Frontal cortex (tissue), 4 donors: ENCODE measurements at regions not wholly inside any gene's neighbourhood (a gene's known extent, or its start where the extent isn't known, plus 50 kb on each side); places are given as distances from the start of the nearest gene placed in this dataset. TPM values are rescaled to one million over a fixed set of nuclear protein-coding genes. Genes with fewer than 3 reads are reported as not detected.
"Not testable (repeated sequence)": the region's sequence is repeated elsewhere in the genome, so short reads cannot be mapped to it uniquely, and the experiment has no call there.

Experiments
- DNase-seq, 2 donors: peaks; one replicate each; pipeline ENCODE4 v3.0.0; 2012; ENCODE audit warnings: low spot score in 2 of 2
- FAIRE-seq: peaks from 2 replicates; lab custom pipeline; 2012; peaks lifted over from hg19 to GRCh38; lab: Jason Lieb, UNC
- small RNA-seq: library from RNA; depleted of rRNA; stranded (forward); fragments of <200 nt; gene quantifications from one replicate; pipeline ENCODE3, GENCODE V24; 2014
- donor health status: control.
- donor health status: control.
- donor health status: control.

DNA sequence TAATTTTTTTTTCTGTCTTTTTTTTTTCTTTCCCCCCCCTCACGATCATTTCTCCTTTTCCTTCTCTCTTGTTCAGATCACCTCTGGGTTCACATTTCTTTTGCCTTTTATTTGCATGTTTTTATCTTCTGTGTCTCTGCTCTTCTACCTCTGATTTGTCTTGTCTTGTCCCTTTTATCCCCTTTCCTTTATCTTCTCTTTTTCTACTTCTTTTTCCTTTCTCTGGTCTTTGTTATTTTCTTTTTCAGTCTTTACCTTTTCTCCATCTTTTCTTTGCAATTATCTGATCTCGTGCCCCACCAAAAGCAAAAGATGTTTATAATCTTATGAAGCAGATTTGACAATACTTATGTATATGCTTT is 77.8 kb upstream of the RAP1B start:
- DNase-seq (no peak), FAIRE-seq (no peak)

DNA sequence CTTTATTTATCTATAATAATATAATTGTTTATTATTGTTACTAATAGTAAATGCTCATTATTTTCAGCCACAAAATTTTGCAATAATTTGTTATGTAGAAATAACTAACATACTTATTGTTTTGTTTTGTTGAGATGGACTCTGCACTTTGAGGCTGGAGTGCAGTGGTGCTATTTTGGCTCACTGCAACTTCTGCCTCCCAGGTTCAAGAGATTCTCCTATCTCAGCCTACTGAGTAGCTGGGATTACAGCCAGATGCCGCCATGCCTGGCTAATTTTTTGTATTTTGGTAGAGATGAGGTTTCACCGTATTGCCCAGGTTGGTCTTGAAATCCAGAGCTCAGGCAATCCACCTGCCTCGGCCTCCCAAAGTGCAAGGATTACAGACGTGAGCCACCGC is 76.6 kb upstream of the RAP1B start:
- FAIRE-seq (no peak), DNase-seq (no peak)

DNA sequence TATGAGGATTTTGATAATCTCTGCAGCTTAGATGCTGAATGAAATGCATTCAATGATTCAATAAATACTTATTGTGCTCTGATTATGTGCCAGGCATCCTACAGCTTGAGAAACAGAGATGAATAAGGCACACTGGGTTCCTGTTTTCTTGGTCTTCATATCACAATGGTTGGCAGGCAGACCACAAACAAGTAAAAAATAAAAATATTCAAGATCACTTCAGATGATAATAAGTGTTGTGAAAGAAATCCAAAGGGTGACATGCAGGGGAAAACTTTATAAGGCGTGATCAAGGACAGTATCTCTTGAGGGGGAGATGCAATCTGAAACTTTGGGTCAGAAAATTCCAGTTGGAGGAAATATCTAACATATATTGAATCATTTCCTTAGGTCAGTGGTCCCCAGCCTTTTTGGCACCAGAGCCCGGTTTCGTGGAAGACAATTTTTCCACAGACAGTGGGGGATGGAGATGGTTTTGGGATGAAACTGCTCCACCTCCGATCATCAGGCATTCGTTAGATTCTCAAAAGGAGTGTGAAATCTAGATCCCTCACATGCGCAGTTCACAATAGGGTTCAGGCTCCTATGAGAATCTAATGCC is 73.7 kb upstream of the RAP1B start:
- DNase-seq (no peak), FAIRE-seq (no peak)

- DNase-seq (no peak), FAIRE-seq (no peak)
Measured at GRCh38 chr12:68537571-68537970, 73.1 kb upstream of the RAP1B start.

DNA sequence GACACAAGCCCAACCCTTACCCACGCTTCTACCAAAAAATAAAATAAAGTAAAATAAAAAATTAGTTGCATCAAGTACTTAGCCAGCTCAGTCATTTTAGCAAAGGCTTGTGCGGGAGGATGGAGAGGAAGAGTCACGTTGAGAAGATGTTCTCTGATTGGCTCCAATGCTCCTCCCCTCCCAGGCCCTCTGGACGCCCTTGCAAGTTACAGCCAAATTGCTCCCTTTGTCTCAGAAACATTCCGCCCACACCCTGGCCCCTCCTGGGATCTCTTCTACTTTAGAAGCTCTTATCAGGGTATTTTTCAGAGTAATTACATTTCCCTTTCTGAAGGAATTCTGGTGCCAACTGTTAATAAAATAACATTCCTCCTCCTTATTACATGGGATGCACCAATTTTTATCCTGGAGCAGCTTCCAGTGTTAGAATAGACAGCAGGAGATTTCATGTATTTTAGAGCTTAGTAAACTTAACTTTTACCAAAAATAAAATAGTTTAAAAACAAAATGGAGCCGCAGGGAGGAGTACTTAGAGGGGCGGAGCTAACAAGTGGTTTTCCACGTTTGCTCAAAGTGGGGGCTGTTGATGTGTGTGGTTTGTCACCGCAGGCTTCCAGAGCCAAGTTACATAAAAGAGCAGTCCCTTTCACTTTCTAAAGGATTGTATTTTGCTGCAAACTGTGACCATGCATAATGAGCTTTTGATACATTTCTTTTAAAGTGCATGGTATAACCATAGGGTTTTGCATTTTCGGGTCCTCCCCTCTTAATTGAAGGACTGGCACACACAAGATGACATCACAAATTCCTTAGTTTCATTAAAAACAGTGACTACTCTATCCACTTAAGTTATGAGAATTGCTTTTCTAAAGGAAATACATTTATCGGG is 71.7 kb upstream of the RAP1B start:
- DNase-seq = no peak
- FAIRE-seq = no peak

GRCh38 chr12:68539615-68539952 is 71.1 kb upstream of the RAP1B start:
- no peak for DNase-seq
- no peak for FAIRE-seq

- DNase-seq, FAIRE-seq: not testable (repeated sequence)
Measured at GRCh38 chr12:68540768-68541167, 69.9 kb upstream of the RAP1B start.

DNA sequence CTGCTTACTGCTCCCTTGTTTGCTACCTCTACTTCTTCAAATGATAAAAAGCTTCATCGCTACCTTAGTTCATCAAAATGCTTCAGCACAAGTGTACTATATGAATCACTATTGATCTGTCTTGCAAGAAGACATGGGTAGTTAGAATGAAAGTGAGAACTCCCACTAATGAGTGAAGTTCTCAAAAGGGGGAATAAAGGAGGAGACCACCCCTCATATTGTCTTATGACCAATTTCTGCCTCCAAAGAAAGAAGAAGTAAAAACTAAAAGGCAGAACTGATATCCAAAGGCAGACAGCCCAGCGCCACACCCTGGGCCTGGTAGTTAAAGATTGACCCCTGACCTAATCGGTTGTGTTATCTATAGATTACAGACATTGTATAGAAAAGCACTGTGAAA is 63.4 kb upstream of the RAP1B start:
- FAIRE-seq, DNase-seq: not testable (repeated sequence)

- DNase-seq, FAIRE-seq: not testable (repeated sequence)
Measured at GRCh38 chr12:68552605-68553195, 58.0 kb upstream of the RAP1B start.

DNA sequence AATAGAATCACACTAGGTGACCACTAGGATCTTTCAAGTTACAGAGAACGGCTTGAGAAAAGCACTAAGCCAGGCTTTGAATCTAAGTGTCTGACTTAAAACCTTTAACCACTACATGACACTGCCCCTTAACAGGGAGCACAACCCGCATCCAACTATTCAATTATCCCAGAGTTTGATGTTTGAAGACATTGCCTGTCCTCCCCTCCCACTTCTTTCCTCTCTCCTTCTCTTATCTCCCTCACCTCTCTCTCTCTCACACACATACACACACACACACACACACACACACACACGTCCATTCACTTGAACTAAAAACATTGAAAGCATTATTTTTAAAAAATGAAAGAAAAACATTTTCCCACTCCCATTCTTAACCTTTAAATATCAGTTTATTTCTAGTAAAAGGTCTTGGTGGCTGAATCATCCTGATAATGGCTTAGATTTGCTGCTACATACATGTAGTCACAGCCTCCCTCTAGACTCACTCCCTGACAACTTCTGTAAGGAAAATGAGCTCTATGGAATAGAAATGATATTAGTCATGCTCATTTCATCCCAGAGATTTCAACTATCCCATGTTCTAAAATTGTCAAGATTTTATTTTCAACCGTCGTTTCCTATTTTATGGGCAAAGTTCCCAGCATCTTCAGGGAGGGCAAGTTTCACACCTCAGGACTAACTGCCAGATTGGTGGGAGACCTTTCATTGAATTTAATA is 53.5 kb upstream of the RAP1B start:
- FAIRE-seq (no peak), DNase-seq (no peak)

DNA sequence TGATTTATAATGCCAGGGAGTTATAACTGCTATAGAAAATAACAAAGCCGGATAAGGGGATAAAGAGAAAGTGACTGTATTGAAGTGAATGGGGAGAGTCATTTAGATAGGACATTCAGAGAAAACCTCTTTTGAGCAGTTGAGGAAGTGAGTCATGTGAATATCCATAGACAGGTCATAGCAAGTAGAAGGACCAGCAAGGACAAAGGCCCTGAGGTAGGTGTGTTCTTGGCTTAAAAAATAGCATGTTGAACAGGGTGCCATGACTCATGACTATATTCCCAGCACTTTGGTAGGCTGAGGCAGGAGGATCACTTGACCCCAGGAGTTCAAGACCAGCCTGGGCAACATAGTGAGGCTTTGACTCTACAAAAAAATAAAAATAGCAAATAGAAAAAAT is 51.5 kb upstream of the RAP1B start:
- no peak for DNase-seq
- no peak for FAIRE-seq

GRCh38 chr12:68559984-68560850 is 50.5 kb upstream of the RAP1B start:
- no peak for FAIRE-seq

GRCh38 chr12:68560851-68561422 is 49.8 kb upstream of the RAP1B start:
- DNase-seq (no peak), FAIRE-seq (no peak)

More at GRCh38 chr12:68559984-68560850, 50.5 kb upstream of the RAP1B start:
- DNase-seq = no peak

Small RNA genes in the stretch of these regions (small RNA-seq; reads per million reads assigned to genes)
- not detected for gene AC008033.2
